ENCODE measurements at regions not wholly inside any gene's neighbourhood (a gene's known extent, or its start where the extent isn't known, plus 50 kb on each side); places are given as distances from the start of the nearest gene placed in this dataset.

- no peak for DNase-seq (ENCODE audit: low read depth in 2 of 2)
Observed at GRCh38 chr9:14520341-14520740, 172.9 kb downstream of the ZDHHC21 start.

GRCh38 chr9:14517154-14517906 lies 175.9 kb downstream of the ZDHHC21 start:
- DNase-seq (ENCODE audit: low read depth in 2 of 2): no peak

GRCh38 chr9:14516656-14517055 lies 176.6 kb downstream of the ZDHHC21 start:
- DNase-seq (ENCODE audit: low read depth in 2 of 2): no peak

- no peak for DNase-seq (ENCODE audit: low read depth in 2 of 2)
Observed at GRCh38 chr9:14515571-14516198, 177.5 kb downstream of the ZDHHC21 start.

GRCh38 chr9:14515049-14515448 lies 178.2 kb downstream of the ZDHHC21 start:
- DNase-seq (ENCODE audit: low read depth in 2 of 2): no peak

- no peak for DNase-seq (ENCODE audit: low read depth in 2 of 2)
Observed at GRCh38 chr9:14512942-14513341, 180.3 kb downstream of the ZDHHC21 start.

- no peak for DNase-seq (ENCODE audit: low read depth in 2 of 2)
Observed at GRCh38 chr9:14511452-14511851, 181.8 kb downstream of the ZDHHC21 start.

- DNase-seq (ENCODE audit: low read depth in 2 of 2): no peak
Observed at GRCh38 chr9:14508884-14509283, 184.3 kb downstream of the ZDHHC21 start.

GRCh38 chr9:14501366-14501765 lies 187.4 kb upstream of the NFIB start:
- no peak for DNase-seq (ENCODE audit: low read depth in 2 of 2)

GRCh38 chr9:14500705-14501104 lies 186.8 kb upstream of the NFIB start:
- no peak for DNase-seq (ENCODE audit: low read depth in 2 of 2)

- DNase-seq (ENCODE audit: low read depth in 2 of 2): no peak
Observed at GRCh38 chr9:14499976-14500375, 186.0 kb upstream of the NFIB start.

- no peak for DNase-seq (ENCODE audit: low read depth in 2 of 2)
Observed at GRCh38 chr9:14498824-14499223, 184.9 kb upstream of the NFIB start.

GRCh38 chr9:14497476-14497875 lies 183.5 kb upstream of the NFIB start:
- DNase-seq (ENCODE audit: low read depth in 2 of 2): no peak

- no peak for DNase-seq (ENCODE audit: low read depth in 2 of 2)
Observed at GRCh38 chr9:14488421-14489190, 174.7 kb upstream of the NFIB start.

GRCh38 chr9:14487547-14488185 lies 173.7 kb upstream of the NFIB start:
- no peak for DNase-seq (ENCODE audit: low read depth in 2 of 2)

GRCh38 chr9:14485366-14485765 lies 171.4 kb upstream of the NFIB start:
- no peak for DNase-seq (ENCODE audit: low read depth in 2 of 2)

GRCh38 chr9:14482856-14483255 lies 168.9 kb upstream of the NFIB start:
- no peak for DNase-seq (ENCODE audit: low read depth in 2 of 2)

- DNase-seq (ENCODE audit: low read depth in 2 of 2): no peak
Observed at GRCh38 chr9:14480526-14480925, 166.6 kb upstream of the NFIB start.

GRCh38 chr9:14479163-14479560 lies 165.2 kb upstream of the NFIB start:
- DNase-seq (ENCODE audit: low read depth in 2 of 2): no peak

GRCh38 chr9:14478175-14479162 lies 164.5 kb upstream of the NFIB start:
- DNase-seq (ENCODE audit: low read depth in 2 of 2): no peak

GRCh38 chr9:14471041-14471440 lies 157.1 kb upstream of the NFIB start:
- DNase-seq (ENCODE audit: low read depth in 2 of 2): no peak
